ENCODE measurements at regions not wholly inside any gene's neighbourhood (a gene's known extent, or its start where the extent isn't known, plus 50 kb on each side); places are given as distances from the start of the nearest gene placed in this dataset.

DNA sequence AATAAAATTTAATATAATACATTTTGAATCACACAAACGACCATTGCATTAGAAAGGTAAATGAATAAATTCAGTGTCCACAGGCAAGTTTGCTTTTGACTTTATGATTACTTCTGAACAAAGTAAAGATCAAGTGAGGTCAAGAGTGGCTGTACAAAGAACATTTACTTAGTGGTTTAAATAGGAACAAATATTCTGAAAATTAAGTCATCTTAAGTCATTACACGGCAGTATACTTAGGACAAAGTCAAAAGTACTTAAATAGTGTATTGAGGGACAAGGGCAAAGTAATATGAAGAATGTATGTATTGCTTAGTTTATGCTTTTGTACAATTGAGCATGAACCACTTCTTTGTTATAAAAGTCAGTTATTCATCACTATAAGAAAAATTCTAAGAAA lies 1511.2 kb upstream of the CDH9 start:
- no peak overlapping the region for H3K4me3 ChIP-seq
- H3K9me3 ChIP-seq: peaks cover 0 to 9% of the 10 kb centered on the region in 2 donors
- H3K27ac ChIP-seq: no peak overlapping the region
- DNase-seq (ENCODE audit: low spot score): no peak
- no peaks in the 10 kb centered on the region for H3K36me3 ChIP-seq
- H3K4me1 ChIP-seq: no peaks in the 10 kb centered on the region
- TF ChIP-seq, protein P1, sequence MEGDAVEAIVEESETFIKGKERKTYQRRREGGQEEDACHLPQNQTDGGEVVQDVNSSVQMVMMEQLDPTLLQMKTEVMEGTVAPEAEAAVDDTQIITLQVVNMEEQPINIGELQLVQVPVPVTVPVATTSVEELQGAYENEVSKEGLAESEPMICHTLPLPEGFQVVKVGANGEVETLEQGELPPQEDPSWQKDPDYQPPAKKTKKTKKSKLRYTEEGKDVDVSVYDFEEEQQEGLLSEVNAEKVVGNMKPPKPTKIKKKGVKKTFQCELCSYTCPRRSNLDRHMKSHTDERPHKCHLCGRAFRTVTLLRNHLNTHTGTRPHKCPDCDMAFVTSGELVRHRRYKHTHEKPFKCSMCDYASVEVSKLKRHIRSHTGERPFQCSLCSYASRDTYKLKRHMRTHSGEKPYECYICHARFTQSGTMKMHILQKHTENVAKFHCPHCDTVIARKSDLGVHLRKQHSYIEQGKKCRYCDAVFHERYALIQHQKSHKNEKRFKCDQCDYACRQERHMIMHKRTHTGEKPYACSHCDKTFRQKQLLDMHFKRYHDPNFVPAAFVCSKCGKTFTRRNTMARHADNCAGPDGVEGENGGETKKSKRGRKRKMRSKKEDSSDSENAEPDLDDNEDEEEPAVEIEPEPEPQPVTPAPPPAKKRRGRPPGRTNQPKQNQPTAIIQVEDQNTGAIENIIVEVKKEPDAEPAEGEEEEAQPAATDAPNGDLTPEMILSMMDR (IDR thresholded peaks at IDR 0.05): no peak
- no peaks in the 10 kb centered on the region for H3K27me3 ChIP-seq

DNA sequence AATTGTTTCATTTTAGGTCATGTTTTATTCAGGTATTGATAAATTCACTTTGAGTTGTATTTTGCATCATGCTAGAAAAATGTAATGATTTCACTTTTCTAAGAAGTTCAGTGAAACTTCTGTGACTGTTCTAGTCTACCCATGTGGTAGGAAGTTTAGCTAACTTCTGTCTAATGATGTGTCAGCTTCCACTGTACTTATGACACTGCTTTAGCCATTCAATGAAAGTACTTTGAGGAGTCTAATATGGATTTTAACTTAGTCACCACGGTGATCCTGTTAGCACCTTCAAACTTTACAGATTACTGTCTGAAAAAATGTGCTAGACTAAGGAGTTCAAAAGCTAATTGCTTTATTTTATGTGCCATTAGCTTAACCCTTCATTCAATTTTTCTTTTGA lies 1510.5 kb upstream of the CDH9 start:
- H3K27me3 ChIP-seq: no peaks in the 10 kb centered on the region
- no peaks in the 10 kb centered on the region for H3K36me3 ChIP-seq
- DNase-seq (ENCODE audit: low spot score): no peak
- H3K4me3 ChIP-seq: no peak overlapping the region
- TF ChIP-seq, protein P1 (IDR thresholded peaks at IDR 0.05): no peak
- no peak overlapping the region for H3K27ac ChIP-seq
- no peaks in the 10 kb centered on the region for H3K4me1 ChIP-seq
- peaks cover 0 to 9% of the 10 kb centered on the region in 2 donors for H3K9me3 ChIP-seq

DNA sequence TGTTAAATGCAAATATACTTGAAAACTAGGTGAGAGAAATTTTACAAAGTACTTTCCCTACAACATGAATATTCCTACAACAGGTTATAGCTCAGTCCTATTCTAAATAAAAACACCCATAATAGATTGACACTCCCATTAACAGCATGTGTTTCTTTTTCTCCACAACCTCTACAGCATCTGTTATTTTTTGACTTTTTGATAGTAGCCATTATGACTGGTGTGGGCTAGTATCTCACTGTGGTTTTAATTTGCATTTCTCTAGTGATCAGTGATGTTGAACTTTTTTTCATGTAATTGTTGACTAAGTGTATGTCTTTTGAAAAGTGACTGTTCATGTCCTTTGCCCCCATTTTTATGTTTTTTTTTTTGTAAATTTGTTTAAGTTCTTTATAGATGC lies 1506.1 kb upstream of the CDH9 start:
- Histone ChIP-seq H3K36me3 (no peaks in the 10 kb centered on the region), H3K4me1 (no peaks in the 10 kb centered on the region), H3K4me3 (no peak overlapping the region), H3K27me3 (no peaks in the 10 kb centered on the region), H3K9me3 (no peaks in the 10 kb centered on the region), H3K27ac (no peak overlapping the region)
- no peak for DNase-seq (ENCODE audit: low spot score)
- TF ChIP-seq, protein P1 (IDR thresholded peaks at IDR 0.05): no peak

DNA sequence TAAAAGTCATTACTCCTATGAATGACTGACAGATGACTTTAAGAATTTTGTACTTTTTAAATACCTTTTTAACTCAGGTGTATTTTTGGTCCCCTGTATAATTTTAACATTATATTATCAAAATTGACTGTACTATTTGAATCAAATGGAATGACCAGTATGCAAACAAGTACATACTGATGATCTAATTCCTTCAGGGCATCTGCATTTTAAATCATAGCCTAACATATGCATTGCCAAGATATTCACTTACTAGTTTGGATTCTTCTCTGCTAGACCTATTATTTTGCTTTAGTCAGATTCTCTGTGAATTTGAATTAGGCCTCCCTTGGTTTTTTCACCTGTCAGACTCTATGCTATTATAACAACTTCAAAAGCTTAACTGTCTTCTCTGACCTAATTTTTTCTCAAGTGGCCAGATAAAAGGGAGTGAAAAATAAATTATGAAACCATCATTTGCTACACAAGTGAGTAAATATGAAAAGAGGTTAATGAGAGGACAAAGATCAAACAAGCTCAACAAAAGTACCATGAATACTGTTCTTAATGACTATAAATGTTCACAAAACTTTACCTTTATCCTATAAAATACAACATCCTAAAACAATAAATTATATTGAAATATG lies 1505.2 kb upstream of the CDH9 start:
- TF ChIP-seq, protein P1 (IDR thresholded peaks at IDR 0.05): no peak
- Histone ChIP-seq H3K4me3 (no peak overlapping the region), H3K9me3 (no peaks in the 10 kb centered on the region), H3K27ac (no peak overlapping the region), H3K36me3 (no peaks in the 10 kb centered on the region), H3K27me3 (no peaks in the 10 kb centered on the region), H3K4me1 (no peaks in the 10 kb centered on the region)
- no peak for DNase-seq (ENCODE audit: low spot score)

DNA sequence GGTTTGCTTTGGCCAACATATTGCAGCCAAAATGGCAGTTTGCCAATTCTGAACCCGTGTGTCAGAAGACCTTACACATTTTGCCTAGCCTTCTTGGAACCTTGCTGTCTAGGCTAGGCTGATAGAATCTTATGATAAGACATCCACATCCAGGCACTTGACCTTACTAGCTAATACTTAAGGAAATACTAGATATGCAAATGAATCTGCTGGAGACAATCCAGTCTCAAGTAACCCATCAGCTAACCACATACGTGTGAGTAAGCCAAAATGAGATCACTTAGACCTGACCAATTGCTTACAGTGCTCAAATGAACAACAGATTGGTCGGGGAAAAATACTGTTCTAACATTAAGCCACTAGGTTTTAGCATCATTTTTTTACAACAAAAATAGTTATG lies 1504.6 kb upstream of the CDH9 start:
- TF ChIP-seq, protein P1 (IDR thresholded peaks at IDR 0.05): no peak
- Histone ChIP-seq H3K9me3 (no peaks in the 10 kb centered on the region), H3K4me3 (no peak overlapping the region), H3K36me3 (no peaks in the 10 kb centered on the region), H3K4me1 (no peaks in the 10 kb centered on the region), H3K27ac (no peak overlapping the region), H3K27me3 (no peaks in the 10 kb centered on the region)
- no peak for DNase-seq (ENCODE audit: low spot score)
